HG03175 (cell line): ENCODE measurements at regions not wholly inside any gene's neighbourhood (a gene's known extent, or its start where the extent isn't known, plus 50 kb on each side); places are given as distances from the start of the nearest gene placed in this dataset.

Experiments
- ATAC-seq: cut with Tn5 transposase; IDR thresholded peaks from one replicate; pipeline ENCODE4 v1.9.1; 2021; ENCODE audit warnings: mild to moderate bottlenecking, moderate library complexity; ENCODE audit not compliant: unreplicated experiment

GRCh38 chr5:168042284-168043068 lies 249.0 kb upstream of the WWC1 start:
- ATAC-seq: no peak

DNA sequence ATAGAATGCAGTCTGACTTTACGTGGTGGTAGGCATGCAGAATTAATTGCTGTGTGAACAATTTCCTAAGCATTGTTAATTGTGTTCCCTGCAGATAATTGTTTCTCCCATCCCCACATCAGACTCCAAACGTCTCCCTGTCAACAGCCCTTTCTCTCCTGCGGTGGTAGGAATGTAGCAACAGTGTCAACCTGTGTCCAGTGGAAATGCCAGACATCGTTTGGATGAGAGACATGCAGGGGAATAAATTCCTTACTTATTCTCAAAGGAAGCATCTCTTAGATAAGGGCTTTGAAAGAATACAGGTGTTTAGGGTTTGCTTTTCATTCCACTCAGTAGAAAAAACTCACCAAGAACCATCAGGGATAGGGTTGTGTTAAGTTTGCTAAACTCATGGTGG lies 245.3 kb upstream of the WWC1 start:
- ATAC-seq: no peak

- peak; percentile 64 for ATAC-seq
These were observed 244.3 kb upstream of the WWC1 start for GRCh38 chr5:168047043-168047668.

DNA sequence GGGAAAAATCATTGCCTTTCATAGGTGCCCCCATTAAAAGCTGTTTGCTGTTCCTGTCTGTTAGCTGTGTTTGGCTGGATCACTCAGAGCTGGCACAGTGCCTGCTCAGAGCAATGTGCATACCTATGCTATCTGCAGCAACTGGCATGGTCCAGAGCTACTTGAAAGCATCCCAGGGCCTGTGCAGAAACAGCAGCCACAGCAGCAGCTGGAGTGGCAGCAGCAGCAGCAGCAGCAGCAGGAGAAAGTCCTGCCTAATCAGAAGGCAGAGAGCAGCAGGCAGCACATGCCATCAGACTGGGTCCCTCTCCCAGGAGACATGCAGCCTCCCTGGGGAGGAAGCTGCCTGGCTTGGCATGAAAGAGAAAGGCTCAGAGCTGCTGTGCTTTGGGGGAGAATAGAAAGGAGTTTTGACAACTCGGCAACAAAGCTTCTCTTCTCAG lies 243.8 kb upstream of the WWC1 start:
- no peak for ATAC-seq

DNA sequence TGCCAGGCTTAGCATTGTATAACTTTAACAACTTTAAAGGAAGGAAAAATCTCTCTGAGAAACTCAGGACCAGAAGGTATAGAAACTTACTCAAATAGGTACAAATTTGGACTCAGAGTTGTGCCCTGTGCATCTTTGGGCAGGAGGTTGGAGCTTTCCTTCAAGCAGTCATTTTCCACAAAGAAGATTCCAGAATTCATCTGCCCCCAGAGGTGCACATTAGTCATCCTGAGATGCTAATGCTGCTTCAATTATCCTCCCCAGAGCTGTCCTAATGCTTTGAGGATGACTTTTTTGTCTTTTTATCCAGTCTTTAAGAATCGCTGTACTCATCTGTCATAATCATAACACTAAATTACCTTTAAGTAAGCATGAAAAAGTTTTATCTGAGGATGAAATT lies 243.0 kb upstream of the WWC1 start:
- ATAC-seq: no peak

DNA sequence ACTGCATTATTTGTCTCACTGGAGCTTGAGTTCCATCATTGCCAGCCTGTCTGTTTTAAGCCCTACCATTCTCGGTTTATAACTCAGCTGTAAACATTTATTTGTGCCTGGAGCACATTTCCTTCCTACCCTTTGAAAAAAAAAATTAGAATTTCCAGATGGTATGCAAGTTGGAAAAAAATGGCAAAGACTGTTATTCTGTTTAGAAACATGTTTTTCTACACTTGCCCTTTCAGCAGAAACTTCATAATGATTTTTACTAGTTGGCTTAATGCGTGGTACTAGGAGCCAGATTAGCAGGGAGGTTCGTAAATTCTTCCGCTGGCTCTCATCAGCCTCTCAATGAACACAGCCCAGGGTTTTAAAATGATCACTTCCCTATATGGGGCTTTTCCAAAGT lies 238.8 kb upstream of the WWC1 start:
- no peak for ATAC-seq

GRCh38 chr5:168054091-168054490 lies 237.4 kb upstream of the WWC1 start:
- ATAC-seq: no peak

DNA sequence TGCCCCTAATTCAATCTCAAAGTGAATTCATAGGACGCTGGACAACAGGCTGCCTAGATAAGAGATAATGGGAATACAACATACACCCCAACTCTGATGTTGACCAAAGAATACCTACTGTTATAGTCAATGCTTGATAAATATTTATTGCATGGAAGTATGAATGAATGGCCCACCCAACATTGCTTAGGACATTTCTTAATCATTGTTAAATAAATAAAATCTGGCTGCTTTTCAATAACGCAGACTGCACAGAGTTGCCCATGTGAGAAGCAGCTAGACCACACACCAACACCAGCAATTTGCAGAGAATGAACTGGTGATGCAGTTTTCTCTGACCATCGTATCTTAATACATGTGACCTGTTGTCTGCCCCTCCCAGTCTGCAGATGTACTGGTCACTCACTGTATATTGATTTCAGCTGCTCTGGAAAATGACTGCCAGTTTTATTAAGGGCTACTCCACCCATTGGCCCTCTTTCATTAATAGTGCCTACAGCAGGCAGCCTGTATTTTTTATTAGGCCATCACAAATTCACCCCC lies 236.2 kb upstream of the WWC1 start:
- no peak for ATAC-seq

DNA sequence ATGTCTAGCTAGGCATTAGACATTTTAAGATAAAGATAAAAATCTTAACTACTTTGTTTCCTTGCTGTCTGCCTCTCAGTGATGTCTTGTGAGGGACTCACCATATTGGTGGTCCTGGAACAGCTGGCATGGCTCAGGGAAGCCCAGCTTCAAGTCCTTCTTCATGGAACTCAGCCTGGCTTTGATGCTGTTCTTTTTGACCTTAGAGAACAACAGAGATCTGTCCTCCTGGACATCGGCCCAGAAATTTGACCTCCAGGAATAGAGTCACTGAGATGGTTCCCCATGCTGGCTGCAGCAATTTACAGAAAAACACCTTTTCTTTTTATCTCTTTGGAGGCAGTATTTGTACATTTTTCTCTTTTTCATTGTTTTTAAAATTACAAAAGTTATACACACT lies 235.5 kb upstream of the WWC1 start:
- no peak for ATAC-seq

DNA sequence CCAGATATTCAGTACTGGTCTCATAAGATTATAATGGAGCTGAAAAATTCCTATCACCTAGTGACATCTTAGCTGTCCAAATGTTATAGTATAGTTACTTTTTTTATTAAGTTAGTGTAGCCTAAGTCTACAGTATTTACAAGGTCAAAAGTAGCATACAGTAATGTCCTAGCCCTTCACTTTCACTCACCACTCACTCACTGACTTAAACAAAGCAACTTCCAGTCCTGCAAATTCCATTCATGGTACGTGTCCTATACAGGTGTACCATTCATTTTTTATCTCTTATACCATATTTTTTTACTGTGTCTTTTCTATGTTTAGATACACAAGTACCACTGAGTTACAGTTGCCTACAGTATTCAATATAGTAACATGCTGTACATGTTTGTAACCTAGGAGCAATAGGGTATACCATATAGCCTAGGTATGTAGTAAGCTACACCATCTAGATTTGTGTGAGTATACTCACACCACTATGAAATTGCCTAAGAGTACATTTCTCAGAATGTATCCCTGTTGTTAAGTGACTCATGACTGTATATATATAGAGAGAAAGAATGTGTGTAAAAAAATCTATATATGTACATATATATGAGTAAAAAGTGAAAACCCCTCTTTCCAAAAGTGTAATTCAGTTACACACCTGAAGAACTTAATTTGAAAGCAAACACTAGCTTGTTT lies 234.8 kb upstream of the WWC1 start:
- no peak for ATAC-seq

GRCh38 chr5:168057905-168058304 lies 233.5 kb upstream of the WWC1 start:
- ATAC-seq: no peak

DNA sequence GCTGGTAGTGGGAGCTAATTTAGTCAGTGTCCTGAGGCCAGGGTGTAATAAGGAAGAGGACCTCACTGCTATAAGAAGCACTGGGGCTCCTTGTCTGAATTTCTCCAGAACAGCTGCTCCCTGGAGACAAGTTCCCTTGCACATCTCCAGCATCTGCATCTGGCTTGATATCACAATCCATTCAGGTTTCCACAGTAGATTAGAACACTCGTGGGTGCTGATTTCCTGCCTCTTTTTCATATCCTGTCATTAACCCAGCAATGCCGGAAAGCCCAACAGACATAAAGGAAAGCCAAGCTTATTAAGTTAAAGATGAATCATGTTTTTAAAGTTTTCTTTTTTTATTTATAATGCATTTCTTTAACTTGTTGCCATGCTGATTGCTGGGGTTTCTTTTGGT lies 232.3 kb upstream of the WWC1 start:
- no peak for ATAC-seq

DNA sequence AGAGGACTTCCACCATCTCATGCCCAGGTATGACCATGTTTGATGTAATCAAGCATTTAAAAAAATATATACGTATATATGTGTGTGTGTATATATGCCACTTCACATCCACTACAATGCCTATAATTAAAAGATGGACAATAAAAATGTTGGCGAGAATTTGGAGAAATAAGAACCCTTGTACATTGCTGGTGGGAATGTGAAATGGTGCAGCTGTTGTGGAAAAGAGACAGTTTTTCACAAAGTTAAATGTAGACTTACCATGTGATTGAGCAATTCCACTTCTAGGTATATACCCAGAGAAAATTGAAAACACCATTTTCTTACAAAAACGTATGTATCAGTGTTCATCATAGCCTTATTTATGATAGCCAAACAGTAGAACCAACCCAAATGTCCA lies 229.2 kb upstream of the WWC1 start:
- no peak for ATAC-seq

GRCh38 chr5:168064457-168064856 lies 227.0 kb upstream of the WWC1 start:
- no peak for ATAC-seq

- no peak for ATAC-seq
These were observed 226.4 kb upstream of the WWC1 start for GRCh38 chr5:168064933-168065622.

GRCh38 chr5:168066536-168067208 lies 224.8 kb upstream of the WWC1 start:
- ATAC-seq: no peak

- ATAC-seq: no peak
These were observed 220.7 kb upstream of the WWC1 start for GRCh38 chr5:168070761-168071160.

- no peak for ATAC-seq
These were observed 218.8 kb upstream of the WWC1 start for GRCh38 chr5:168072665-168073064.

DNA sequence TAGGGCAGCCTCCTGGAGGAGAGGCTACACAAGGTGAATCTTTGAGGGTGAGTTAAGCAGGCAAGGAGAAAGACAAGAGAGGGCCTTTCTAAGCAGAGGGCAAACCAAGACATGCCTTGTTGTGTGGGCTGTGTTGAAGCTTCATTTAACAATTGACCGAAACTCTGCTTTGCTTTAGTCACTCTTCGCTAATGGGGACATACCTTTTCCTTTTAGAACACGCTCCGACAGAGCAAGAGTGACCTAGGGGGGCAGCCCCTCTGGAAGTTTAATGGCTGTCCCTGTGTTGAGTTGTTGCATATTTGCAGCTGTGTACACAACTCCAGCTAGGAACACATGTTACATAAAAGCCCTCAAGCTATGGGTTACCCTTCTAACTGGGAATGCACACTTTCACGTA lies 218.1 kb upstream of the WWC1 start:
- ATAC-seq: no peak

- ATAC-seq: no peak
These were observed 217.2 kb upstream of the WWC1 start for GRCh38 chr5:168073991-168074800.
